ENCODE measurements at regions not wholly inside any gene's neighbourhood (a gene's known extent, or its start where the extent isn't known, plus 50 kb on each side); places are given as distances from the start of the nearest gene placed in this dataset.

GRCh38 chr3:135473449-135473848, 492.1 kb upstream of the PPP2R3A start:
- no peak for DNase-seq (ENCODE audit: low spot score)

GRCh38 chr3:135487261-135487660, 478.3 kb upstream of the PPP2R3A start:
- DNase-seq (ENCODE audit: low spot score): peak; percentile 12

- DNase-seq (ENCODE audit: low spot score): peak; percentile 24
Observed at GRCh38 chr3:135490219-135490915, 475.2 kb upstream of the PPP2R3A start.

- no peak for DNase-seq (ENCODE audit: low spot score)
Observed at GRCh38 chr3:135491491-135492205, 473.9 kb upstream of the PPP2R3A start.

- DNase-seq (ENCODE audit: low spot score): no peak
Observed at GRCh38 chr3:135495891-135496290, 469.6 kb upstream of the PPP2R3A start.

GRCh38 chr3:135497979-135498378, 467.5 kb upstream of the PPP2R3A start:
- DNase-seq (ENCODE audit: low spot score): no peak

GRCh38 chr3:135499426-135499825, 466.1 kb upstream of the PPP2R3A start:
- no peak for DNase-seq (ENCODE audit: low spot score)

GRCh38 chr3:135500034-135500433, 465.5 kb upstream of the PPP2R3A start:
- no peak for DNase-seq (ENCODE audit: low spot score)

GRCh38 chr3:135503065-135503759, 462.3 kb upstream of the PPP2R3A start:
- no peak for DNase-seq (ENCODE audit: low spot score)

- peak; percentile 82 for DNase-seq (ENCODE audit: low spot score)
Observed at GRCh38 chr3:135503760-135504686, 461.5 kb upstream of the PPP2R3A start.

GRCh38 chr3:135513106-135514059, 452.1 kb upstream of the PPP2R3A start:
- no peak for DNase-seq (ENCODE audit: low spot score)

GRCh38 chr3:135514060-135514448, 451.5 kb upstream of the PPP2R3A start:
- no peak for DNase-seq (ENCODE audit: low spot score)

- no peak for DNase-seq (ENCODE audit: low spot score)
Observed at GRCh38 chr3:135516143-135516542, 449.4 kb upstream of the PPP2R3A start.

- DNase-seq (ENCODE audit: low spot score): no peak
Observed at GRCh38 chr3:135528413-135529015, 437.0 kb upstream of the PPP2R3A start.

- no peak for DNase-seq (ENCODE audit: low spot score)
Observed at GRCh38 chr3:135532021-135532420, 433.5 kb upstream of the PPP2R3A start.

- no peak for DNase-seq (ENCODE audit: low spot score)
Observed at GRCh38 chr3:135538123-135538522, 427.4 kb upstream of the PPP2R3A start.

GRCh38 chr3:135539351-135539750, 426.2 kb upstream of the PPP2R3A start:
- DNase-seq (ENCODE audit: low spot score): no peak

GRCh38 chr3:135539854-135540253, 425.7 kb upstream of the PPP2R3A start:
- no peak for DNase-seq (ENCODE audit: low spot score)

GRCh38 chr3:135549928-135550494, 415.5 kb upstream of the PPP2R3A start:
- DNase-seq (ENCODE audit: low spot score): no peak

- no peak for DNase-seq (ENCODE audit: low spot score)
Observed at GRCh38 chr3:135556174-135556573, 409.4 kb upstream of the PPP2R3A start.

All from Ammon's horn (tissue), 1 donor.